NB4 (cell line): ENCODE measurements at regions not wholly inside any gene's neighbourhood (a gene's known extent, or its start where the extent isn't known, plus 50 kb on each side); places are given as distances from the start of the nearest gene placed in this dataset.

Experiments used
- CTCF ChIP-seq: IDR thresholded peaks from one replicate; pipeline ENCODE4 v1.5.1; 2012; ENCODE audit warnings: low read depth, low read length
- POLR2A ChIP-seq: IDR thresholded peaks from 2 replicates; pipeline ENCODE4 v1.6.1; 2011; ENCODE audit warnings: mild to moderate bottlenecking; ENCODE audit not compliant: insufficient read length; ENCODE audit errors: extremely low read depth

- TF ChIP-seq POLR2A, result no peak
- no peak for TF ChIP-seq CTCF
Observed at GRCh38 chr6:169363590-169363989, 109.9 kb upstream of the THBS2 start.
